ENCODE measurements at regions not wholly inside any gene's neighbourhood (a gene's known extent, or its start where the extent isn't known, plus 50 kb on each side); places are given as distances from the start of the nearest gene placed in this dataset.

GRCh38 chr9:86632537-86632936, 278.3 kb upstream of the TUT7 start:
- TF ChIP-seq CTCF (IDR thresholded peaks at IDR 0.05) (no peak), POLR2A (IDR thresholded peaks at IDR 0.05) (no peak)
